ENCODE measurements at regions not wholly inside any gene's neighbourhood (a gene's known extent, or its start where the extent isn't known, plus 50 kb on each side); places are given as distances from the start of the nearest gene placed in this dataset.

DNA sequence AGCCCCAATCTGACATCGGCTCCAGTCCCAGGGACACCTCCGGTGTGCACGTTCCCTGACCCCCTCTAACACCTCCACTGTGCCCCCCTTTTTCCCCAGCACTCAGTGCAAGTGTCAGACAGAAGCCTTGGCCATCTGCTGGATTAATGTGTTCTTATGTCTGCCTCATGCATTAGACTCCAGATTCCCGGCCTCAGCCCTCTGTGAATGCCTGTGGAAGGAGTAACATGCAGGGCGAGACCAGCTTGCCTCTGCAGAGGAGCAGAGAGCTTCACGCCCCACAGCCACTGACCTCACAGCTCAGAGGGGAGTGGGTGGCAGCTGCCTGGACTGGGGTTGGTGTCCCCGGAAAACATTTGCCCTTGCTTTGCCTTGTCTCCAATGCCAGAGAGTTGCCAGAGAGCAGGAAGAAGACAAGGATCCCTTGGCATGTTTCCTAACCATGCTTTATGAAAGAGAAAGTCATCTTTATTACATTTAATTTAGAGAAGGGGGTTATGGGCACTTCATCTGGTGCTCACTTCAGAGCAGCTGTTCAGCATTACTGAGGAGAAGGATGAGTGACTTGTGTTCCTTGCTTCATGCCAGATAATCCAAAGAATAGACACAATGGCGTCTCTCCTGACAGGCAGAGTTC lies 91.6 kb upstream of the CXCL12 start:
- DNase-seq (ENCODE audit: low read depth) = no peak

DNA sequence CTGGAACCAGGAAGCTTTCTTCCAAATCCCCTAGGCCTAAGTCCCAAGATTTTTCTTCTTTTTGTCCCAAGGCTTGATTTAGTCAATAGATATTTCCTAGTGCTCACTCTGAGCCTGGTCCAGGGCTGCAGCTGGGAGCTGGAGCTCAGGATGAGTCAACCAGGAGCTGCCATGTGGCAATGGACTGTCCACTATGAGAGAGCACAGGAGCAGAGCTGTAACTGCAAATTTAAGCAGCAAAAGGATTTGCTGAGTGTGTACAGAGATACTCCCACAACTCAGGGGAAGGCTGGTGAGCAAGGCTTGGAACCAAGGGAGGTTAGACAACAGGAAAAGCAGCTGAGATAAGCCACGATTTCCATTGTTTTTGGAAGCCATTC lies 92.1 kb upstream of the CXCL12 start:
- DNase-seq (ENCODE audit: low read depth) = peak; percentile 11

DNA sequence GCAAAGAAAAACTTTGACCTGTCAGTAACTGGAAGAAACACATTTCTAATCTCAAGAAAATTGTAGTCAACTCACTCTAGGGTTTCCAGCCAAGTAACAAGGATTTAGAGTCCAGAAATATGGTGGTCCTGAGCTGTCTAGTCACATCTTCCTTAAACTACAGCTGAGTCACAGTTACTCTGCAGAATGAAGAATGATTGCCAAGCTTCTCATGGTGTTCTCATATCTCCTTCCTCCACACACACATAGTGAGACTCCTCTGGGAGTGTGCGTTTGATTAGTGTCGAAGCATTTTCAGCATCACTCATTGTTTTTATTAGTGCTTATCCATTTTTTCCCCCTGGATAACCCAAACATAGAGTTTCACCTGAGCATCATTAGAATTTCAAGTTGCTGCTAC lies 93.1 kb upstream of the CXCL12 start:
- no peak for DNase-seq (ENCODE audit: low read depth)

DNA sequence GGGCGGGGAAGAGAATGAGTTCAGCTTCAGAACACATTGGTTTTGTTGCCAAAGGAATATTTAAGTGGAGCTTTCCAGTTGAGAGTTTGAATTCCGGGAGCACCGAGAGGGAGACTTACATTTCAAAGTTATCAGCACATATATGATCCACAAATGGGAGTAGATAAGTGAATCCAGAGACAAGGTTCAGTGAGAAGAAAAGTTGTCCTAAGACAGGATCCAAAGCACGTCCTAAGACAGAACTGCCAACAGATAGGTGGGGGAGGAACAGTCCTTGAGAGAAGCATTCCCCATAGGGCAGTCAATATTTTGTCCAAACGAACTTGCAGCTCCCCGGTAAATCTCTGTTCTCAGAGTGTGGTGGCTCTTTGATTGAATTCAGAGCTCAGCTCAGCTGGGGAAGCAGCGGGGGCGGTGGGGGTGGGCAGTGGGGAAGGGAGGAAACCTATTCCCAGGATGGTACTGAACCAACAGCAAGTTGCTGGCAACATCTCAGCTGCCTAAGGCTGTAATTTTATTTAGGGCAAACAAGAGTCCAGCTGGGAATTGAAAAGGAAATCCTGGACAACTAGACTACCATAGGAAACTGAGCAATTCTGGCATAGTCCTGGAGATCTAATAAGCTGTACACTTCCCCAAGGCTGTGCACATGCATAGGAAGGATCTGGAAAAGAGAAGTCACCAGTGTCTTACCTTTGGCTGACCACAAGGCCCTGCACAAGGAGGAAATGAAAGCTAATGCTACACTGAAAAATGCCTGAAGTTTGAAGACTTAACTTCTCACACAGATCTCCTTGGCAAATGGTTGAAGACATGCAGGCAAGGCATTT lies 94.2 kb upstream of the CXCL12 start:
- DNase-seq (ENCODE audit: low read depth) = no peak

DNA sequence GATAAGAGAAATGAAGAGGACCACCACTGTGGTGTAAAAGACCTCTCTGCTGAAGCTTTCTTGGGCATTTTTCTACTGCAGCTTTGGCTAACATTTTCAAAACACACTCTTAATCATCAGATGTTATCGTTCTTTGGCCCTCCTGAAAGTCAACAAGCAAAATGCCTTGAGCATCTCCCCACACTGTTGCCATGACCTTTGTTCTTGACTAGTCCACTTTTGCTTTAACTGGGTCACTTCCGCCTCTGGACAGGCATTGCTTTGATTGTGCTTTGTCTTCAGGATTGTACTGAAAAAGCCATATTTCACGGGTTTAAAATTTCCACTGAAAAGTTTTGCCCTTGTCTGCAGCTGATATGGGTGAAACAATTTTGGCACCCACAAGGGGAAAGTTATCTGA lies 107.8 kb upstream of the CXCL12 start:
- no peak for DNase-seq (ENCODE audit: low read depth)

DNA sequence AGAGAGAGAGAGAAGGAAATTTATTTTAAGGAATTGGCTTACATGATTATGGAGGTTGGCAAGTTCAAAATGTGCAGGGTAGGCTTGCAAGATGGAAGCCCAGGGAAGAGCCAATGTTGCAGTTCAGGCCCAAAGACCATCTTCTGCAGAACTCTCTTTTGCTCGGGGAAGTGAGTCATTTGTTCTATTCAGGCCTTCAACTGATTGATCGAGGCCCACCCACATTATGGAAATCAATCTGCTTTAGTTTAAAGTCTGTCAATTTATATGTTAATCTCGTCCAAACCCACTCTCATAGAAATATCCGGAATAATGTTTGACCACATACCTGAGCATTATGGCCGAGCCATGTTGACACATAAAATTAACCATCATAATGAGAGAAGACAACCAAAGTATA lies 113.3 kb upstream of the CXCL12 start:
- DNase-seq (ENCODE audit: low read depth) = no peak

DNA sequence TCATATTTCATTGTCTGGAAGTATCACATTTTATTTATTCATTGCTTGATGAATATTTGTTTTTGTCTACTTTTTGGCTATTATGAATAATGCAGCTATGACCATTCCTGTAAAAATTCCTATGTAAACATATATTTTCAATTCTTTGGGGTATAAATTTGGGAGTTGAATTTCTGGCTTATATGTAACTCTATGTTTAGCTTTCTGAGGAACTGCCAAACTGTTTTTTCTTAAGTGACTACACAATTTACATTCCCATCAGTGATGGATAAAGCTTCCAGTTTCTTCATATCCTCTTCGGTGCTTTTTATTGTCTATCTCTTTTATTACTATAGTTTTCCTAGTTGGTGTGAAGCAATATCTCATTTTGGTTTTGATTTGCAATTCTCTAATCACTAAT lies 115.6 kb upstream of the CXCL12 start:
- no peak for DNase-seq (ENCODE audit: low read depth)

DNA sequence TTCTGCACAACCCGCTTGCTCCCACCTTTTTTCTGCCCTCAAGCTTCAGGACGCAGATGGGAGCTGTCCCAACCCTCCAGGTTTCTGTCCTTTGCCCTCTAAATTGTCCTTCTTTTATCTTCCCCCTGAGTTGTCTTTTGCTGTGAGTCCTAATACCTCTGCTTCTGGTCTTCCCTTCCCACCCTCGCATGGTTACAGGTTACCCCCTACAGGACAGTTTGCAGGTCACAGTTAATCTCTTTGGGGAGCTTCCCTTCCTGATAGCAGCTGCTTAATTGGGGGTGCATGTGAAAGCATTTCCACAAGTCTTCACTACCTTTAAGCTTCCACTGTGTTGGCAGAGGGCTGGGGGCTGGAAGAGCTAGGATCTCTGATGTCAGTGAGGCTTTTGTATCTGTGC lies 121.5 kb upstream of the CXCL12 start:
- DNase-seq (ENCODE audit: low read depth) = no peak

DNA sequence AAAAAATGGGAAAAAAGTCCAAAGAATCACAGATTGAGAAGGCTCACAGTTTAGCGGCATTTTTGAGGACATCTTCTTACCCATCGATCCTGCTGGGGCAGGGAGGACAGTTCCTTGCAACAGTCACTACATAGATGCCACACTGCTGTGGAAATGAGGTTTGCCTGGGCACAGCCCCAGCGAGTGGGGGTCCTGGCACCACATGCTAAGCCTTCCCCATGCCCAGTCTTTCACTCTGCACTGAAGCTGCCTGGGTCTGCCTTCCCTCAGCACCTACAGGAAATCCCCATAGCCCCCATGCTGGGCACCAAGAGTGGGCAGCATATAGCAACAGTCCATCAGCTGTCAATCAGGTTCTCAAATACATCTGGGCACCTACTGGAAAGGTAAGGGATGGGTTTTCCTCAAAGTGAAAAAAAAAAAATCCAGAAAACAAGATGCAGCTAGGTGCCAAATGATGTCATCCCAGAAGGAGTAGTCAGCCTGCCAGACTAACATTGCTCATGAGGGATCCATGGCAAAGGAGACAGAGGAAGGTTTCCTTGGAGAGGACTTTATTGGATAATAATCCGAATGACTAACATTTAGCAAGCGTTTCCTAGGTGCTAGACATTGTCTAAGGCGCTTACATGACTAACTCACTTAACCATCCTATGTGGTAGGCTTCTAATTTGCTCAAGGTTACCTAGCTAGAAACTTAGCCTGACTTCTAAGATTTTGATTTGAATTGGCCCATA lies 125.7 kb upstream of the CXCL12 start:
- DNase-seq (ENCODE audit: low read depth) = peak; percentile 70

DNA sequence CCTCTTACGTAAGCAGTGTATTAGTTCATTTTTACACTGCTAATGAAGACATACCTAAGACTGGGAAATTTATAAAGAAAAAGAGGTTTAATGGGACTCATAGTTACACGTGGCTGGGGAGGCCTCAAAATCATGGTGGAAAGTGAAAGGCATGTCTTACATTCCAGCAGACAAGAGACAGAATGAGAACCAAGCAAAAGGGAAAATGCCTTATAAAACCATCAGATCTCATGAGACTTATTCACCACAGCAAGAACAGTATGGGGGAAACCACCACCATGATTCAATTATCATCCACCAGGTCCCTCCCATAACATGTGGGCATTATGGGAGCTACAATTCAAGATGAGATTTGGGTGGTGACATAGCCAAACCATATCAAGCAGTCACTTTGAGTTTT lies 126.3 kb upstream of the CXCL12 start:
- no peak for DNase-seq (ENCODE audit: low read depth)

DNA sequence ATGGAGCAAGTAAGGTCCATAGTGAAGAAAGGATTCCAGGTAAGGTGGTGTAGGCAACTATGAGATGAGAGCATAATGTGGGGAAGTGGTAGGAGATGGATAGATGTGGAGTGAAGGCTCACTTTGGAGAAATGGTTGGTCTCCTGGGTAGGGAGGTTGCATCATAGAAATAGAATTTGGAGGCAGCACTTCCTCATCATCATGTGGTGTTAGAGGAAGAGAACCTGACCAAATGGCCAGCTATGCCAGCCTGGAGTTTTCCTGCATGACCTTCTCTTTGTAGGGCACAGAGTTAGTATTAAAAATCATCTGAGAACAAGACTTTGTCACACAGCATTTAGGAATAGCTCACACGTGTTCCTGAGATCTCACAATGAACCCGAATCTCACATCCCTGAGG lies 126.7 kb upstream of the CXCL12 start:
- DNase-seq (ENCODE audit: low read depth) = no peak

DNA sequence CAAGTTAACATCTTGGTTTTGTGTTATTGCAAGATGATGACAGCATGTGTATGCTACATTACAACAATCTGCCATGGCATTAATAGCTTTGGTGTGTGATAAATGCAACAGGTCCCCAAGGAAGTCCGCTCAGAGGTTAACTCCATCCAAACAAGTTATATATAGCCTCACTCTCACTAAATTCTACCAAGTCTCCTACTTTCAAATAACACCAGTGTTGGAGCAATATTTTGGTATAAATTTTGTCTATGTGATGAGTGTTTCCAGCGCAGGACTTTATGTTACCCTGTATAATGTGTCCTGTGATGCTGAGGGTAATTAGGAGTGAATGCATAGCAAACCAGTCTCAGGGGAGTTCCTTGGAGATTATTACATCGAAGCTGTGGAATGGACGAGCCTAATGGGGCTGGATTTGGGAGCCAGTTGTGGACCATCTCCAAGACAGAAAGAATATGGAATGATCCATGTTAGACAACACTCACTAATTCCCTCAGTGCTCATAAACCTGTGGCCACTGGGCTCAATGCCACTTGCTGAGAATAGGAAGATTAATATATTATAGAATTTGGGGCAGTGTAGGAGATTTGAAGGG lies 127.6 kb upstream of the CXCL12 start:
- DNase-seq (ENCODE audit: low read depth) = no peak

DNA sequence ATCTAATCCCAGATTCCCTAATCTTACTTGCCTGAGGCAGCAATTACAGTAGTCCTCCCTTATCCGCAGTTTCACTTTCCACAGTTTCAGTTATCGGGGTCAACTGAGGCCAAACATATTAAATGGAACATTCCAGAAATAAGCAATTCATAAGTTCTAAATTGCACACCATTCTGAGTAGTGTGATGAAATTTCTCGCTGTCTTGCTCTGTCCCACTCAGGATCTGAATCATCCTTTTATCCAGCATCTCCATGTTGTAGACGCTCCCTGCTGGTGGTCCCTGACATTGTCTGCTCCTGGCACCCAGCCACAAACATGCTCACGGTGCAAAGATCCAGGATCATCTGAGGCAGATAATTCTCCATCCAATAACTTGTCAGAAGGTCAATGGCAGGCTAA lies 128.7 kb upstream of the CXCL12 start:
- peak; percentile 47 for DNase-seq (ENCODE audit: low read depth)

DNA sequence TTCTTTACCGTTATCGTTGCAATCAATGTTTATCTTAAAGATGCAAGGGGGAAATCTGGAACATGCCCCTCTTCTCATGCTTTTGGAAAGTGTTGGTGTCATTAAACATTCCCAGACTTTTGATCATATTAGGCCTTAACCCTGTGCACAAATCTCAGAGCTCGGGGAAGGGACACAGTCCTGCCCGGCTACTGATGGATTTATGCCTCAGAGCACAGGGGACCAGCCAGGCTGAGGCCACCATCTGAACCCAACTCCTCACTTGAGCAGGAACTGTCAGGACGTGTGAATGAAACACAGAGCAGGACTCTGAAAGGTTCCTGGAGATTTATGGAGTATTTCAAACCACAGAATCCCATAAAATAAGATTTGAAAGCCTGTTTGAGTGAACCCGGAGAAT lies 132.0 kb upstream of the CXCL12 start:
- no peak for DNase-seq (ENCODE audit: low read depth)

DNA sequence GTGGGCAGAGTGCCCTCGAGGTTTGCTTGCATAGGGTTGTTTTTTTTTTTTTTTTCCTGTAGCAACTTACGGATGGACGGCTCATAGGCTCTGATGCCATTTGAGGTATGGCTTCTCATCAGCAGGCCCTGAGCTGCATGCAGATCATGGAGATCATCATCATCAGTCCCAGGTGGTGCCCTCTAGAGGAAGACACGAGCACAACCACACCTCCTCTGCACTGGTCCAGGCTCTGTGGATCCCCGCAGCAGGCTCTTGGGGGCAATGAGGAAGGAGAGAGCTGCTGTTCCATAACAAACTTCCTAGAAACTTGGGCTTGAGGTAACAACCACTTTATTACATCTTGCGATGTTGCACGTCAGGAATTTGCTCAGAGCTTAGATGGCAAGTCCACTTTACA lies 132.7 kb upstream of the CXCL12 start:
- peak; percentile 27 for DNase-seq (ENCODE audit: low read depth)

DNA sequence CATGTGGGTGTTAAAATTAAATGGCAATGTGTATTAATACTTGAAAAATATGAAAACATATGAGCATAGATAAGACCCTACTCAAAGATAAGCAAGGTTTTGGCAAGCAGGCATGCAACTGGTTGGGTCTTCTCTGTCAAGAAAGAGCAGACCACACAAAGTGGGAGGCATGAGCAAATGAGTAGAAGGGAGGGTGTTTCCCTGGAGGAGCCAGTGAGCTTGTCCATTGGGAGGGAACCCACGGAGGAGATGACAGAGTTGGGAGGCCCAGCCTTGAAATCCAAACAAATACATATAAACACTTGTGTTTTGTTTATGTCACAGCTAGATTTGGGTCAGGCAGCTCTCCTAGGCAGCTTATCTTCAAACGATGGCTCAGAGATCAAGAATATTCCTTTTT lies 134.5 kb upstream of the CXCL12 start:
- DNase-seq (ENCODE audit: low read depth) = no peak

DNA sequence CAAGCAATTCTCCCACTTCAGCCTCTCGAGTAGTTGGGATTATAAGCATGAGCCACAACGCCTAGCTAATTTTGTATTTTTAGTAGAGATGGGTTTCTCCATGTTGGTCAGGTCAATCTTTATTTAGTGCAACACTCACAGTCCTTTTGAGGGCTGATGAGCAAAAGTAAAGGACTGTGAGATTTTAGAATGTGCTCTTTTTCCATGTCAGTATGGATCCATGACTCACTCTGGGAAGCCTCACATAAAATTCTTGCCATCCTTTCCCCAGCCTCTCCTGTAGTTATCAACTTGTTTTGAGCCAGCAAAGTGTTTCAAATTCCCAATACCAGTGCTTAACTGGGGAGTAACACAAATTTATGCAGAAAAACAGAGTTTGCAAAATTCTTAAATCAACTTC lies 135.8 kb upstream of the CXCL12 start:
- no peak for DNase-seq (ENCODE audit: low read depth)

DNA sequence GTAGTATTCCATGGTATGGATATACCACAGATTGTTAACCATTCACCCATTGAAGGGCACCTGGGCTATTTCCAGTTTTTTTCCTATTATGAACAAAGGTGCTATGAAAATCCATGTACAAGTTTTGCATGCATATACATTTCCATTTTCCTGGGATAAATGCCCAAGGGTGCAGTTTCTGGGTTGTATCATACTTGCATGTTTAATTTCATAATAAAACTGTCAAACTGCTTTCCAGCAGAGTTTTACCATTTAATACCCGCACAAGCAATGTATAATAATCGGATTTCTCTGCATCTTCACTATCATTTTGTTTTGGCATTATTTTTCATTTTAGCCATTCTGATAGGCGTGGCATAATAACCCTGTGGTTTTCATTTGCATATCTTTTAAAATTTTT lies 154.3 kb upstream of the CXCL12 start:
- no peak for DNase-seq (ENCODE audit: low read depth)

DNA sequence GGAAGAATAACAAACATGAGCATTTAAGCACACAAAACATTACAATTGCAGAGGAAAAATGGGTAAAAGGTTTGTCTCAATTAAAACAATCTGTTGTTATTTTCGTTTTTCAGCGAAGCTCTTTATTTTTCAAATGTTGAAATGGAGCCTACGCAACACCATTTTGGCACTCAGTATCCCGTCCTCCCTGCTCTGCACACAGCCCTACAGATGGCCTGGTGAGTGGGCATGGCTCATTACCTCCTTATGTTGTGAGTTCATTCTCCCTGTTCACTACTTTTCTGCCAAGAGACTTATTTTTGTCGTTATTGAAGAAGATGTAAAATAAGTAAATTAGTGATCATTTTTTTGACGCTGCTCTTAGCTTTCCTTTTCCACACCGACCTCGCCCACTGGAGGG lies 167.8 kb upstream of the CXCL12 start:
- DNase-seq (ENCODE audit: low read depth) = no peak

DNA sequence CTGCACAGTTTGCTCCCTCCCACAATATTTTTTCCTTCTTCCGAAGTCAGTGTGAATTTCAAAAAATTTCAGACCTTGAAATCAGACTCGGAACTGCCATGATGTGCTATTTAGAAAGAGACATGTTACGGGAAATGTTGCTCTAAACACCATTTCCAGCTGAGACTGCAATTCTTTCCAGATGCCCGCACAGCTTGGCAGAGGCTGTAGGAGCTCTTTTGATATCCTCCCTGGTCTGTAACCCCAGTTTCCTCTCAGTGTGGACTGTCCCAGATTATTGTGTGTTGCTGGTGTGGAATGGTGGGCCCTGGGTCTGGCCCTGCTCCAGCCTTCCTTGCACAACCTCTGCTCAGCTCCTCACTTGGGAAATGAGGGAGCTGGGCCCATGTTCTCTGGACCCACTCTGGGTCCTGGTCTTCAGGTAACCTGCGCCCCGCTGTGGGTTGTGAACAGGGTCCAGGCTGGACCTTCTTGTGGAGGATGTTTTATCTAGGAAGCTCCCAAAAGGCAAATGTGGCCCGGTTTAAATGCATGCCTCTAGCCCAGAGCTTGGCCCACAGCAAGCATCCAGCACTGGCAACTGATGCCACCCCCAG lies 172.8 kb upstream of the CXCL12 start:
- no peak for DNase-seq (ENCODE audit: low read depth)

DNA sequence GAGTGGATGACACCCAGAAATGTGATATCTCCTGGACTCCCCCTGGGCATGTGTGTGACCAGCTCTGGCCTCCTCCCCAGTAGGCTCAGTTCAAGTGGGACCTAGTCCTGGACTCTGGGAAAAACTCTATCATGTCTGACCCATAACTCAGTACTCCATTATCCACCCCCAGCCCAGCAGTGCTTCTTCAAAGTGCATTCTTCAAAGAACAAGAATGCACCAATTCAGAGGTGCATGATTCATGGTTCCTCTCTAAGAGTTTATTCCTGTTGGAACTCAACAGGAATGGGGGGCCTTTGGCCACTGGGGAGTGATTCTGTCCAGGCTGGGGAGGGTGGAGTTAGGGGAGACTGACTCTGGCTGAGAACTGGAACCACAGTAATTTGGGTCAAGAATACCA lies 173.6 kb upstream of the CXCL12 start:
- DNase-seq (ENCODE audit: low read depth) = no peak

DNA sequence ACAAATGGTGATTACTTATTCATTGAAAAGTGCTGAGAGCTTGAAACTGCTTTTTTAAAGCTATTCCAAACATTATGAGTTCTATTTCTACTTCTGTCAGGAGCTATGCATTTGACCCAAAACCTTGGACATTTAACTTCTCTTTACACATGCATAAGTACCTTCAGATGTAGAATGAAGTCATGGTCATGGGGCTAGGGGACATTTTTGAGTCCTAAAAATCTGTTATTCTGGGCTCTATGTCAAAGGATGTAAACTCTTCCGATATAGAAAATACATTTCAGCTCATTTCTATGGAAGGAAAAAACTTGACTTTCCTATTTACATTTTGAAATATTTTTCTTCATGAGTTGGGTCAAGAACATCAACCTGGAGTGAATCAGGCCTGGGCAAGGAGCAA lies 179.5 kb upstream of the CXCL12 start:
- DNase-seq (ENCODE audit: low read depth) = no peak

DNA sequence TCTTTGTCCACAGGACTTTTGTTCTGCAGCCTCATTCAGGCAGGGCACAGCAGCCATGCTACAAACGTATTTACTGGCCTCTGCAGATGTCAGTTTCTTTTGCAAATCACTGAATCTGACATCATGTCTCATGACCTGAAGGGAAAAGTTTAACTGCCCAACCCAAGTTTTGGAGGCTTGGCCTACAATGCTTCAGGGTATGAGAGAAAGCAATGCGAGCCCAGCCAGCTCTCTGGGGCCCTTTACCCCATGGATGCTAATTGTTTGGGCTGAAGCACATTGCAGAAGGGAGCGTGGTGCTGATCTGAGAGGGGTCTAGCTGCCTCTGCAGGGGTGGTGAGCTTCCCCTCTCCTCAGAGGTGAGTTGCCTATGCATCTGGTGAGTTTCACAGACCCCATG lies 179.9 kb upstream of the CXCL12 start:
- no peak for DNase-seq (ENCODE audit: low read depth)
